K562 (cell line): ENCODE measurements at regions not wholly inside any gene's neighbourhood (a gene's known extent, or its start where the extent isn't known, plus 50 kb on each side); places are given as distances from the start of the nearest gene placed in this dataset.

Experiments used
- CTCF ChIP-seq, 3 experiments: IDR thresholded peaks in 2 of 3; conservative IDR thresholded peaks in 1 of 3; 2 replicates each; pipeline ENCODE4 v1.5.1; 2011 to 2012; ENCODE audit warnings: low read length in 3 of 3, mild to moderate bottlenecking in 3 of 3, control low read depth in 2 of 3, improper control_type of control experiment in 1 of 3, inconsistent platforms in 1 of 3, low read depth in 1 of 3, mixed read lengths in 1 of 3, moderate library complexity in 1 of 3; ENCODE audit not compliant: insufficient read depth in 2 of 3
- FOSL1 ChIP-seq: fragments of 200-800 bp; sonication (Bioruptor generic); conservative IDR thresholded peaks from 2 replicates; pipeline ENCODE4 v1.6.1; 2016; ENCODE audit warnings: missing genetic modification characterization, missing compliant biosample characterization
- FOXP1 ChIP-seq: sonication (generic); formaldehyde crosslinking; IDR thresholded peaks from 2 replicates; pipeline ENCODE4 v1.8.0; 2022; ENCODE audit warnings: mild to moderate bottlenecking, missing genetic modification reagents
- JUND ChIP-seq, 2 experiments: IDR thresholded peaks; 2 replicates in 1 of 2; 3 replicates in 1 of 2; pipeline ENCODE4 v1.6.1; 2011; ENCODE audit warnings: borderline replicate concordance in 2 of 2, low read depth in 2 of 2, low read length in 2 of 2, improper control_type of control experiment in 1 of 2, missing biosample characterization in 1 of 2, missing genetic modification characterization in 1 of 2, missing genetic modification reagents in 1 of 2
- KLF10 ChIP-seq: fragments of 250-450 bp; sonication (Bioruptor Pico); IDR thresholded peaks from 2 replicates; pipeline ENCODE4 v1.6.1; 2021; ENCODE audit warnings: matching md5 sums
- NR2C2 ChIP-seq, 2 experiments: fragments of 200-800 bp in 1 of 2; sonication (Bioruptor generic) in 1 of 2; sonication (generic) in 1 of 2; formaldehyde crosslinking in 1 of 2; IDR thresholded peaks; 2 replicates each; pipeline versions ENCODE4 v1.6.1 to v1.8.0; 2016 to 2022; ENCODE audit warnings: mild to moderate bottlenecking in 1 of 2, missing compliant biosample characterization in 1 of 2, missing genetic modification characterization in 1 of 2, missing genetic modification reagents in 1 of 2
- POLR2A ChIP-seq: fragments of 450-650 bp; conservative IDR thresholded peaks from 2 replicates; pipeline ENCODE4 v1.6.1; 2016
- RBFOX2 ChIP-seq: fragments of 200-400 bp; formaldehyde crosslinking; IDR thresholded peaks from 2 replicates; pipeline ENCODE4 v1.6.1; 2017; ENCODE audit warnings: low read depth, mild to moderate bottlenecking, low read length, moderate library complexity
- RHOXF2B ChIP-seq: fragments of 250-450 bp; sonication (Bioruptor Pico); conservative IDR thresholded peaks from 2 replicates; pipeline ENCODE4 v1.5.1; 2021
- SETDB1 ChIP-seq: IDR thresholded peaks from one replicate; pipeline ENCODE4 v1.6.1; 2012; ENCODE audit warnings: low read length, control low read depth, inconsistent platforms
- SIN3A ChIP-seq, 2 experiments: fragments of 150-350 bp in 1 of 2; IDR thresholded peaks; 2 replicates each; pipeline ENCODE4 v1.6.1; 2011 to 2016; ENCODE audit warnings: borderline replicate concordance in 2 of 2, low read depth in 2 of 2, low read length in 2 of 2, mild to moderate bottlenecking in 2 of 2, moderate library complexity in 2 of 2; ENCODE audit not compliant: control insufficient read depth in 1 of 2
- ZNF197 ChIP-seq: fragments of 200-800 bp; sonication (Bioruptor generic); IDR thresholded peaks from 2 replicates; pipeline ENCODE4 v1.6.1; 2016; ENCODE audit warnings: low read depth, missing genetic modification characterization, missing compliant biosample characterization
- ZNF639 ChIP-seq, 2 experiments: fragments of 200-800 bp in 1 of 2; sonication (Bioruptor generic) in 1 of 2; sonication (generic) in 1 of 2; formaldehyde crosslinking in 1 of 2; IDR thresholded peaks in 1 of 2; conservative IDR thresholded peaks in 1 of 2; 2 replicates each; pipeline versions ENCODE4 v1.5.0 to v1.6.1; 2016 to 2020; ENCODE audit warnings: missing compliant biosample characterization in 1 of 2, missing genetic modification characterization in 1 of 2, missing genetic modification reagents in 1 of 2

GRCh38 chr2:200180943-200181342 lies 125.5 kb upstream of the SPATS2L start:
- TF ChIP-seq CTCF (IDR thresholded peaks at IDR 0.05 in 2 of 3, conservative IDR thresholded peaks at IDR 0.05 in 1 of 3; ENCODE audit: insufficient read depth in 2 of 3, low read depth in 1 of 3, low read length in 3 of 3) (no peak), FOSL1 (tag) (no peak), RHOXF2B (CRISPR knock-in tag) (no peak), SETDB1 (no peak), KLF10 (CRISPR knock-in tag) (no peak), ZNF197 (CRISPR knock-in tag) (no peak), FOXP1 (CRISPR knock-in tag) (no peak), POLR2A (no peak), RBFOX2 (no peak), SIN3A (IDR thresholded peaks at IDR 0.05; ENCODE audit: borderline replicate concordance in 2 of 2, control insufficient read depth in 1 of 2, low read depth in 2 of 2, low read length in 2 of 2) (no peak), NR2C2 (CRISPR knock-in tag; IDR thresholded peaks at IDR 0.05) (no peak), NR2C2 (tag; IDR thresholded peaks at IDR 0.05) (no peak), JUND (IDR thresholded peaks at IDR 0.05; ENCODE audit: borderline replicate concordance, low read depth, low read length) (no peak), JUND (tag; IDR thresholded peaks at IDR 0.05; ENCODE audit: borderline replicate concordance, low read depth, low read length) (no peak), ZNF639 (CRISPR knock-in tag; conservative IDR thresholded peaks at IDR 0.05 in 1 of 2, IDR thresholded peaks at IDR 0.05 in 1 of 2) (no peak)
